ENCODE measurements at regions not wholly inside any gene's neighbourhood (a gene's known extent, or its start where the extent isn't known, plus 50 kb on each side); places are given as distances from the start of the nearest gene placed in this dataset.

DNA sequence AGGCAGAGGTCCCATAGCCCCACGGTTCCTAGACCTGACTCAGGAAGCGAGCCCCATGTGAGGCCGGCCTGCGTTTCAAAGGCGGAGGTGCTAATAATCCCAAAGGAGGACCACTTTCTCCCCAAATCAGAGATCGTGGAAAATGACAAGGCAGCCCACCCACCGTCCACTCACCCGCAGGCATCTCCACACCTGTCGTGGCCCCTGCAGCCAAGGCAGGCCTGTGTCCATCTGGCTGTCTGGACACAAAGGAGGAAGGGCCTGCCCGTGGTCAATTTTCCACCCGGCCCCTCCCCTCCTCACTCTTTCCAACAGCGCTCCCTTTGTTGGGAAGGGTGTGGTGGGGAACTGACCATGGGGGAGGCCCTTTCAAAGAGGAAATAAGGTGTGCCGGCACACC is 125.3 kb upstream of the TMEM132D start:
- BruUV-seq (replicated peaks): no TSS peak
- DNase-seq: no peak
- no peak overlapping the region for H3K27ac Mint-ChIP-seq (ENCODE audit: unreplicated experiment)
- H3K9me3 Mint-ChIP-seq (ENCODE audit: low read depth, unreplicated experiment): peaks cover 3% of the 10 kb centered on the region
- no peaks in the 10 kb centered on the region for H3K4me1 Mint-ChIP-seq (ENCODE audit: low read depth, unreplicated experiment)
- intact Hi-C loops (cut with micrococcal nuclease; ENCODE audit: unreplicated experiment): no loop called here
- TF ChIP-seq, protein P1, sequence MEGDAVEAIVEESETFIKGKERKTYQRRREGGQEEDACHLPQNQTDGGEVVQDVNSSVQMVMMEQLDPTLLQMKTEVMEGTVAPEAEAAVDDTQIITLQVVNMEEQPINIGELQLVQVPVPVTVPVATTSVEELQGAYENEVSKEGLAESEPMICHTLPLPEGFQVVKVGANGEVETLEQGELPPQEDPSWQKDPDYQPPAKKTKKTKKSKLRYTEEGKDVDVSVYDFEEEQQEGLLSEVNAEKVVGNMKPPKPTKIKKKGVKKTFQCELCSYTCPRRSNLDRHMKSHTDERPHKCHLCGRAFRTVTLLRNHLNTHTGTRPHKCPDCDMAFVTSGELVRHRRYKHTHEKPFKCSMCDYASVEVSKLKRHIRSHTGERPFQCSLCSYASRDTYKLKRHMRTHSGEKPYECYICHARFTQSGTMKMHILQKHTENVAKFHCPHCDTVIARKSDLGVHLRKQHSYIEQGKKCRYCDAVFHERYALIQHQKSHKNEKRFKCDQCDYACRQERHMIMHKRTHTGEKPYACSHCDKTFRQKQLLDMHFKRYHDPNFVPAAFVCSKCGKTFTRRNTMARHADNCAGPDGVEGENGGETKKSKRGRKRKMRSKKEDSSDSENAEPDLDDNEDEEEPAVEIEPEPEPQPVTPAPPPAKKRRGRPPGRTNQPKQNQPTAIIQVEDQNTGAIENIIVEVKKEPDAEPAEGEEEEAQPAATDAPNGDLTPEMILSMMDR (IDR thresholded peaks at IDR 0.05; ENCODE audit: unreplicated experiment): no peak
- no peak overlapping the region for H3K4me3 Mint-ChIP-seq (ENCODE audit: low read depth, unreplicated experiment)
- CTCF ChIA-PET: no interaction called here
- no peaks in the 10 kb centered on the region for H3K27me3 Mint-ChIP-seq (ENCODE audit: unreplicated experiment)
- H3K36me3 Mint-ChIP-seq (ENCODE audit: insufficient read depth, unreplicated experiment): no peaks in the 10 kb centered on the region

DNA sequence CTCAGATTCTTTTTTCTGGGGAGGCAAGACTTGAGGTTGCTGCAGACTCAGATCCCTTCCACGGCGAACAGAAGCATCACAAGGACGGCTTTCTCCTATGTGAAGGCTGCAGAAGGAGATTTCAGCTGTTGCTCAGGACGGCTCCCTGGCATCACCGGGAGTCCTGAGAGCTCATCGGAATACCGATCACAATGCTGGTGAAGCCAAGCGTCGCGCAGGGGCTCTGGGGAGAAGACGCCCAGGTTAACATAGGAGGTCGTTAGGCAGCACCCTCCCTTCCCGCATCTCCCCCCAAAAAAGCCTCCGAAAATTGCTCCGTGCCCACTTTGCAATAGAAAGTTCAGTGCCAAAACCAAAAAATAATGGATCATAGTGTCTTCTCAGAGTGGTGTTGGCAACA is 127.2 kb upstream of the TMEM132D start:
- no peak overlapping the region for H3K27ac Mint-ChIP-seq (ENCODE audit: unreplicated experiment)
- no peak overlapping the region for H3K4me3 Mint-ChIP-seq (ENCODE audit: low read depth, unreplicated experiment)
- no peaks in the 10 kb centered on the region for H3K27me3 Mint-ChIP-seq (ENCODE audit: unreplicated experiment)
- DNase-seq: no peak
- intact Hi-C loops (cut with micrococcal nuclease; ENCODE audit: unreplicated experiment): no loop called here
- H3K9me3 Mint-ChIP-seq (ENCODE audit: low read depth, unreplicated experiment): peaks cover 9% of the 10 kb centered on the region
- no peaks in the 10 kb centered on the region for H3K36me3 Mint-ChIP-seq (ENCODE audit: insufficient read depth, unreplicated experiment)
- H3K4me1 Mint-ChIP-seq (ENCODE audit: low read depth, unreplicated experiment): no peaks in the 10 kb centered on the region
- TF ChIP-seq, protein P1 (IDR thresholded peaks at IDR 0.05; ENCODE audit: unreplicated experiment): no peak
- CTCF ChIA-PET: no interaction called here
- BruUV-seq (replicated peaks): no TSS peak

DNA sequence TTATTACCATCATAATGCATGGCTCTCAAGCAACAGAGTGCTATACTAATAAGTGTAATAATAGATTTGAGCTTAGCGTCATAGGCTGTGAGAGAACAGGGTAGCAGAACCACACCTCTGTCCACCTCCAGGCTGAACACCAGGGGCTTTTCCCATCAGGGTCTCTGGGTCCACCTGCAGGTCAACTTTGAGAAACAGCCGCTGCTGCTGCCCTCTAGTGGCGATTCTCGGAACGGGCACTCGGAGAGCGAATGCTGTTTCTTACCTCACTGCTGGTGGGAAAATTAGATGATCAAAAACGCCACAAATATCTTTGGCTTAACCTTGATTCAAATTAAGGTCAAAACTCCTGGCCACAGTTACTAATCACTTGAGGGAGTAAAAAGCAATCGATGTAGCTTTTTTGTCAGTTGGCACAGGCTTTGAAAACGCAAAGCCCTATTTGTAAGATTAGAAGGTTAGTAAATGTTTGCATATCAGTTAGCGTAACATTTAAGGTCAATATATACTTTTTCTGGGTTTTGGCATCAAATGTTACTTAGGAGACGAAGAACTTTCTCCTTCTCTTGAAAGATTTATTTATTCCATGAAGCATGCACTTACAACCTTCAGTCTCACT is 127.9 kb upstream of the TMEM132D start:
- DNase-seq: peak; percentile 65
- BruUV-seq (replicated peaks): no TSS peak
- no peaks in the 10 kb centered on the region for H3K4me1 Mint-ChIP-seq (ENCODE audit: low read depth, unreplicated experiment)

DNA sequence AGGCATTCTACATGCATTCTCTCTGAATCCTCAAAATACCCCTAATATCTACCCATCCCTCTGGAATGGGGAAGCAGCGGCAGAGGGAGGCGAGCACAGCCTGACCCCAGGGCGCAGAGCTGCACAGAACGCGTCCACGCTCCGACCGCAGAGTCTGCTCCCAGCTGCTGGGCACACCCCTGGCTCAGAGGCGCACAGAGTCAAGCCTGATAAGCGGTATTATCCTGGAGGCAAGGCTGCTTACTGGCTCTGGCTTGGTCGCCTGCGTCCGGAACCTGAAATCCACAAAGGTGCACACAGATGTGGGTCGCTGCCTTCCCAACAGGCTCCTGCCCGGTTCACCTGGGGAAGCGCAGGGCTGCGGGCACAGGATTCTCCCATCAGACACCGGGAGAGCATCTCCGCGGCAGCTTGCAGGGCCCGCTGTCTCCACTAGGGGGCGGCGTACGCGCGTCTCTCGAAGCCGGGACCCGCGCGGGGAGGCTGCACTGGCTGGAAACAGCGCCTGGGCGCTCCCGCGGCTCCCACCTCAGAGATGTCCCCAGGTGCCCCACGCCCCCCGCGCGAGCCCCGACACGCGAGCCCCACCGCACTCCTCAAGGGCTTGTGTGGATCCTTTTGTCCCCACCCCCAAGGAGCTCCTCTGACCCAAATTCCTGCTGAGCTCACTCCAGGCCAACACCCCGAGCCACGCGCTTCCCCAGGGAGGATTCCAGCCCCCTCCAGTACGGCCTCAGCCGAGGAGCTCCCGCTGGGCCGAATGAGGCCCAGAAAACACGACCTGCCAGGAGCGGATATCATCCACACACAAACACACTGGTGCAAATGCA is 120.1 kb upstream of the FZD10 start:
- H3K27me3 Mint-ChIP-seq (ENCODE audit: unreplicated experiment): no peaks in the 10 kb centered on the region
- intact Hi-C loops (cut with micrococcal nuclease; ENCODE audit: unreplicated experiment): no loop called here
- no peak overlapping the region for H3K4me3 Mint-ChIP-seq (ENCODE audit: low read depth, unreplicated experiment)
- no peaks in the 10 kb centered on the region for H3K36me3 Mint-ChIP-seq (ENCODE audit: insufficient read depth, unreplicated experiment)
- peaks cover 17% of the 10 kb centered on the region for H3K9me3 Mint-ChIP-seq (ENCODE audit: low read depth, unreplicated experiment)
- no peak for DNase-seq
- H3K4me1 Mint-ChIP-seq (ENCODE audit: low read depth, unreplicated experiment): no peaks in the 10 kb centered on the region
- H3K27ac Mint-ChIP-seq (ENCODE audit: unreplicated experiment): no peak overlapping the region
- BruUV-seq (replicated peaks): no TSS peak
- CTCF ChIA-PET: no interaction called here
- TF ChIP-seq, protein P1 (IDR thresholded peaks at IDR 0.05; ENCODE audit: unreplicated experiment): peak; percentile 28

More for the DNA sequence above, 127.9 kb upstream of the TMEM132D start:
- CTCF ChIA-PET: no interaction called here
- Mint-ChIP-seq H3K27me3 (ENCODE audit: unreplicated experiment) (no peaks in the 10 kb centered on the region), H3K9me3 (ENCODE audit: low read depth, unreplicated experiment) (peaks cover 9% of the 10 kb centered on the region), H3K4me3 (ENCODE audit: low read depth, unreplicated experiment) (no peak overlapping the region), H3K27ac (ENCODE audit: unreplicated experiment) (no peak overlapping the region), H3K36me3 (ENCODE audit: insufficient read depth, unreplicated experiment) (no peaks in the 10 kb centered on the region)
- intact Hi-C loops (cut with micrococcal nuclease; ENCODE audit: unreplicated experiment): no loop called here
- TF ChIP-seq, protein P1 (IDR thresholded peaks at IDR 0.05; ENCODE audit: unreplicated experiment): peak; percentile 61
